HUES48 (cell line): ENCODE measurements at regions not wholly inside any gene's neighbourhood (a gene's known extent, or its start where the extent isn't known, plus 50 kb on each side); places are given as distances from the start of the nearest gene placed in this dataset.

Source experiments
- H3K27ac ChIP-seq: one replicate; pipeline ENCODE4 v1.7.0; 2013; ENCODE audit warnings: low read depth, low read length, inconsistent platforms
- H3K27me3 ChIP-seq: 2 replicates; pipeline ENCODE4 v1.6.1; 2013; ENCODE audit warnings: mild to moderate bottlenecking, low read length; ENCODE audit not compliant: control insufficient read depth, insufficient read depth
- H3K36me3 ChIP-seq: 2 replicates; pipeline ENCODE4 v1.6.1; 2013; ENCODE audit warnings: low read length; ENCODE audit not compliant: control insufficient read depth, insufficient read depth
- H3K4me1 ChIP-seq: 2 replicates; pipeline ENCODE4 v1.6.1; 2013; ENCODE audit warnings: mild to moderate bottlenecking, low read length; ENCODE audit not compliant: control insufficient read depth, insufficient read depth
- H3K4me3 ChIP-seq: 2 replicates; pipeline ENCODE4 v1.5.1; 2013; ENCODE audit warnings: mild to moderate bottlenecking, low read depth, low read length
- H3K9ac ChIP-seq: 2 replicates; pipeline ENCODE4 v1.6.1; 2013; ENCODE audit warnings: mild to moderate bottlenecking, low read depth, low read length, moderate library complexity
- H3K9me3 ChIP-seq: 2 replicates; pipeline ENCODE4 v1.6.1; 2013; ENCODE audit warnings: low read length; ENCODE audit not compliant: control insufficient read depth, insufficient read depth

GRCh38 chr7:31455844-31456243 is 58.0 kb upstream of the ITPRID1 start:
- Histone ChIP-seq H3K36me3 (no peaks in the 10 kb centered on the region), H3K9ac (no peak overlapping the region), H3K4me1 (peaks cover 12% of the 10 kb centered on the region), H3K27me3 (peaks cover 71% of the 10 kb centered on the region), H3K27ac (no peak overlapping the region), H3K4me3 (no peak overlapping the region), H3K9me3 (no peaks in the 10 kb centered on the region)

- Histone ChIP-seq H3K4me3 (no peak overlapping the region), H3K9me3 (no peaks in the 10 kb centered on the region), H3K36me3 (no peaks in the 10 kb centered on the region), H3K27me3 (peaks cover 77% of the 10 kb centered on the region), H3K9ac (no peak overlapping the region), H3K27ac (no peak overlapping the region), H3K4me1 (peaks cover 12% of the 10 kb centered on the region)
These were observed 57.1 kb upstream of the ITPRID1 start for GRCh38 chr7:31456646-31457368.

- Histone ChIP-seq H3K9ac (no peak overlapping the region), H3K27ac (no peak overlapping the region), H3K4me3 (no peak overlapping the region), H3K36me3 (no peaks in the 10 kb centered on the region), H3K9me3 (no peaks in the 10 kb centered on the region), H3K4me1 (peaks cover 12% of the 10 kb centered on the region), H3K27me3 (peaks cover 77% of the 10 kb centered on the region)
These were observed 56.3 kb upstream of the ITPRID1 start for GRCh38 chr7:31457551-31457950.

GRCh38 chr7:31458203-31458602 is 55.7 kb upstream of the ITPRID1 start:
- peaks cover 82% of the 10 kb centered on the region for H3K27me3 ChIP-seq
- no peaks in the 10 kb centered on the region for H3K36me3 ChIP-seq
- no peak overlapping the region for H3K4me3 ChIP-seq
- H3K4me1 ChIP-seq: peaks cover 12% of the 10 kb centered on the region
- no peaks in the 10 kb centered on the region for H3K9me3 ChIP-seq
- H3K27ac ChIP-seq: no peak overlapping the region
- H3K9ac ChIP-seq: no peak overlapping the region

- no peaks in the 10 kb centered on the region for H3K9me3 ChIP-seq
- H3K36me3 ChIP-seq: no peaks in the 10 kb centered on the region
- no peak overlapping the region for H3K4me3 ChIP-seq
- H3K27me3 ChIP-seq: peaks cover 66% of the 10 kb centered on the region
- H3K9ac ChIP-seq: no peak overlapping the region
- H3K4me1 ChIP-seq: peaks cover 34% of the 10 kb centered on the region
- no peak overlapping the region for H3K27ac ChIP-seq
These were observed 51.3 kb upstream of the ITPRID1 start for GRCh38 chr7:31462636-31463035.
